PC-3 (cell line): ENCODE measurements at regions not wholly inside any gene's neighbourhood (a gene's known extent, or its start where the extent isn't known, plus 50 kb on each side); places are given as distances from the start of the nearest gene placed in this dataset.

ENCODE experiments used
- ATAC-seq: fragments of 200-7000 bp; cut with Tn5 transposase; 2 replicates; pipeline ENCODE4 v1.9.1; 2020; ENCODE audit warnings: mild to moderate bottlenecking, moderate library complexity
- BruUV-seq: library from RNA; stranded (reverse); fragments of 400-500 nt; replicated peaks from 2 replicates; lab custom pipeline; 2021; lab: Mats Ljungman, UMichigan
- CTCF ChIA-PET: fragments of 300-600 bp; sonication (Branson Sonifier 250); formaldehyde crosslinking; loops from one replicate; lab custom pipeline; 2022; ENCODE audit warnings: antibody characterized with exemption; lab: Charles Lee
- POLR2A ChIA-PET: fragments of 300-600 bp; sonication (Branson Sonifier 250); formaldehyde crosslinking; loops from one replicate; lab custom pipeline; 2022; ENCODE audit warnings: antibody characterized with exemption; ENCODE audit not compliant: unreplicated experiment; lab: Charles Lee
- DNase-seq: peaks from one replicate; pipeline ENCODE4 v3.0.0-alpha.2; 2015
- H2AFZ ChIP-seq: fragments of 300-600 bp; sonication (generic); 2 replicates; pipeline ENCODE4 v1.6.0; 2016; ENCODE audit warnings: antibody characterized with exemption, low read length
- H3F3A ChIP-seq: fragments of 300-600 bp; sonication (generic); one replicate; pipeline ENCODE4 v1.6.0; 2017; ENCODE audit warnings: antibody characterized with exemption, low read length, control low read depth, mild to moderate bottlenecking; ENCODE audit not compliant: unreplicated experiment
- H3K27ac ChIP-seq: fragments of 300-600 bp; sonication (generic); 2 replicates; pipeline ENCODE4 v1.5.1; 2016; ENCODE audit warnings: mild to moderate bottlenecking, low read length
- H3K27me3 ChIP-seq: fragments of 300-600 bp; sonication (generic); 2 replicates; pipeline ENCODE4 v1.6.1; 2016; ENCODE audit warnings: low read length, mixed read lengths
- H3K36me3 ChIP-seq: fragments of 300-600 bp; sonication (generic); 2 replicates; pipeline ENCODE4 v1.6.1; 2016; ENCODE audit warnings: low read depth, mixed run types, low read length, mixed read lengths
- H3K4me1 ChIP-seq: fragments of 300-600 bp; sonication (generic); 2 replicates; pipeline ENCODE4 v1.5.1; 2016; ENCODE audit warnings: low read length; ENCODE audit not compliant: insufficient read depth
- H3K4me2 ChIP-seq: fragments of 300-600 bp; sonication (generic); 2 replicates; pipeline ENCODE4 v1.6.0; 2016; ENCODE audit warnings: low read length
- H3K4me3 ChIP-seq: fragments of 300-600 bp; sonication (generic); 2 replicates; pipeline ENCODE4 v1.5.1; 2016; ENCODE audit warnings: mild to moderate bottlenecking, low read length, mixed read lengths
- H3K79me2 ChIP-seq: fragments of 300-600 bp; sonication (generic); 2 replicates; pipeline ENCODE4 v1.6.1; 2017; ENCODE audit warnings: low read length, mixed read lengths
- H3K9ac ChIP-seq: fragments of 300-600 bp; sonication (generic); 2 replicates; pipeline ENCODE4 v1.6.0; 2016; ENCODE audit warnings: mild to moderate bottlenecking, low read length
- H3K9me2 ChIP-seq: fragments of 300-600 bp; sonication (generic); replicated peaks from 2 replicates; pipeline ENCODE4 v1.6.1; 2016; ENCODE audit warnings: mixed run types, low read length, mixed read lengths
- H3K9me3 ChIP-seq: fragments of 300-600 bp; sonication (generic); 2 replicates; pipeline ENCODE4 v1.6.1; 2016; ENCODE audit warnings: low read length, mixed read lengths
- H4K20me1 ChIP-seq: fragments of 300-600 bp; sonication (generic); 2 replicates; pipeline ENCODE4 v1.6.1; 2016; ENCODE audit warnings: low read length, mixed read lengths
- CTCF ChIP-seq: fragments of 300-600 bp; sonication (generic); conservative IDR thresholded peaks from 2 replicates; pipeline ENCODE4 v1.5.1; 2017; ENCODE audit warnings: antibody characterized with exemption, low read depth, mild to moderate bottlenecking, low read length
- EZH2 ChIP-seq: fragments of 300-600 bp; sonication (generic); IDR thresholded peaks from one replicate; pipeline ENCODE4 v1.6.1; 2017; ENCODE audit warnings: antibody characterized with exemption, mild to moderate bottlenecking, low read length; ENCODE audit not compliant: unreplicated experiment
- EZH2phosphoT487 ChIP-seq: fragments of 300-600 bp; sonication (generic); IDR thresholded peaks from 2 replicates; pipeline ENCODE4 v1.6.1; 2018; ENCODE audit warnings: mild to moderate bottlenecking, antibody characterized with exemption, low read length, borderline replicate concordance
- intact Hi-C: fragments of 100-400 bp; cut with micrococcal nuclease; formaldehyde crosslinking; loops from 2 replicates; pipeline ENCODE4 v1.9.0; 2023

- Histone ChIP-seq H3K9me3 (no peaks in the 10 kb centered on the region), H3F3A (no peaks in the 10 kb centered on the region), H3K4me2 (no peak overlapping the region), H3K9ac (no peak overlapping the region), H3K36me3 (no peaks in the 10 kb centered on the region), H3K79me2 (no peaks in the 10 kb centered on the region), H4K20me1 (no peaks in the 10 kb centered on the region), H3K4me3 (no peak overlapping the region), H3K4me1 (no peaks in the 10 kb centered on the region), H3K27me3 (no peaks in the 10 kb centered on the region), H3K9me2 (no peaks in the 10 kb centered on the region), H2AFZ (no peak overlapping the region), H3K27ac (no peak overlapping the region)
- CTCF ChIA-PET = no interaction called here
- TF ChIP-seq CTCF (no peak), EZH2phosphoT487 (no peak), EZH2 (no peak)
- intact Hi-C loops = no loop called here
- POLR2A ChIA-PET = no interaction called here
- BruUV-seq = no TSS peak
- ATAC-seq = no peak
- DNase-seq = no peak
These were observed 105.9 kb upstream of the NYAP2 start for GRCh38 chr2:225293638-225294037.

- Histone ChIP-seq H3K4me1 (no peaks in the 10 kb centered on the region), H2AFZ (no peak overlapping the region), H3K36me3 (no peaks in the 10 kb centered on the region), H3K9ac (no peak overlapping the region), H3K79me2 (no peaks in the 10 kb centered on the region), H3K27me3 (no peaks in the 10 kb centered on the region), H3K4me2 (no peak overlapping the region), H3F3A (no peaks in the 10 kb centered on the region), H3K4me3 (no peak overlapping the region), H3K9me2 (no peaks in the 10 kb centered on the region), H4K20me1 (no peaks in the 10 kb centered on the region), H3K9me3 (no peaks in the 10 kb centered on the region), H3K27ac (no peak overlapping the region)
- no peak for ATAC-seq
- ChIA-PET POLR2A (no interaction called here), CTCF (no interaction called here)
- DNase-seq = no peak
- BruUV-seq = no TSS peak
- intact Hi-C loops = no loop called here
- TF ChIP-seq CTCF = no peak
- no peak for TF ChIP-seq EZH2phosphoT487
- TF ChIP-seq EZH2 = no peak
These were observed 108.6 kb upstream of the NYAP2 start for GRCh38 chr2:225290757-225291400.

GRCh38 chr2:225289659-225290058, 109.9 kb upstream of the NYAP2 start:
- DNase-seq (no peak), ATAC-seq (no peak)
- H3K9me3 ChIP-seq = no peaks in the 10 kb centered on the region
- BruUV-seq = no TSS peak
- ChIA-PET POLR2A (no interaction called here), CTCF (no interaction called here)
- H3K4me1 ChIP-seq = no peaks in the 10 kb centered on the region
- no peak overlapping the region for H3K4me2 ChIP-seq
- no peaks in the 10 kb centered on the region for H3K79me2 ChIP-seq
- no peaks in the 10 kb centered on the region for H3K27me3 ChIP-seq
- H3K36me3 ChIP-seq = no peaks in the 10 kb centered on the region
- H3K9ac ChIP-seq = no peak overlapping the region
- no peaks in the 10 kb centered on the region for H3K9me2 ChIP-seq
- intact Hi-C loops = loop anchor here (10.0 kb wide), 2 partner anchors 165 to 275 kb away; no protein-coding TSS in a partner anchor
- no peak overlapping the region for H3K27ac ChIP-seq
- H4K20me1 ChIP-seq = no peaks in the 10 kb centered on the region
- no peaks in the 10 kb centered on the region for H3F3A ChIP-seq
- TF ChIP-seq CTCF (no peak), EZH2phosphoT487 (no peak), EZH2 (no peak)
- no peak overlapping the region for H2AFZ ChIP-seq
- H3K4me3 ChIP-seq = no peak overlapping the region
